ENCODE measurements at regions not wholly inside any gene's neighbourhood (a gene's known extent, or its start where the extent isn't known, plus 50 kb on each side); places are given as distances from the start of the nearest gene placed in this dataset.

GRCh38 chr20:23287354-23288190 lies 63.0 kb upstream of the NXT1 start:
- Mint-ChIP-seq H3K4me1 (peaks cover 0 to 2% of the 10 kb centered on the region in 2 donors), H3K27ac (no peak overlapping the region), H3K36me3 (no peaks in the 10 kb centered on the region), H3K9me3 (peaks cover 0 to 2% of the 10 kb centered on the region in 2 donors), H3K27me3 (peaks cover 22 to 33% of the 10 kb centered on the region in 2 donors), H3K4me3 (no peak overlapping the region)
- ATAC-seq (replicated peaks) (no peak), DNase-seq (no peak)

GRCh38 chr20:23286346-23286745 lies 64.2 kb upstream of the NXT1 start:
- Mint-ChIP-seq H3K4me3 (no peak overlapping the region), H3K27me3 (peaks cover 21 to 35% of the 10 kb centered on the region in 2 donors), H3K36me3 (no peaks in the 10 kb centered on the region), H3K9me3 (peaks cover 0 to 2% of the 10 kb centered on the region in 2 donors), H3K4me1 (peaks cover 0 to 2% of the 10 kb centered on the region in 2 donors), H3K27ac (no peak overlapping the region)
- ATAC-seq (replicated peaks): no peak
- no peak for DNase-seq

GRCh38 chr20:23285536-23285935 lies 65.1 kb upstream of the NXT1 start:
- ATAC-seq (replicated peaks): no peak
- no peak overlapping the region for H3K27ac Mint-ChIP-seq
- peaks cover 0 to 2% of the 10 kb centered on the region in 2 donors for H3K4me1 Mint-ChIP-seq
- peaks cover 0 to 2% of the 10 kb centered on the region in 2 donors for H3K9me3 Mint-ChIP-seq
- H3K4me3 Mint-ChIP-seq: no peak overlapping the region
- DNase-seq: no peak
- peaks cover 13 to 27% of the 10 kb centered on the region in 2 donors for H3K27me3 Mint-ChIP-seq
- no peaks in the 10 kb centered on the region for H3K36me3 Mint-ChIP-seq

GRCh38 chr20:23284009-23284408 lies 66.6 kb upstream of the NXT1 start:
- ATAC-seq (replicated peaks): no peak
- Mint-ChIP-seq H3K4me1 (peaks cover 0 to 2% of the 10 kb centered on the region in 2 donors), H3K9me3 (peaks cover 0 to 2% of the 10 kb centered on the region in 2 donors), H3K27me3 (peaks cover 16 to 31% of the 10 kb centered on the region in 2 donors), H3K36me3 (no peaks in the 10 kb centered on the region), H3K4me3 (no peak overlapping the region), H3K27ac (no peak overlapping the region)
- no peak for DNase-seq

- peaks cover 0 to 2% of the 10 kb centered on the region in 2 donors for H3K4me1 Mint-ChIP-seq
- DNase-seq (no peak), ATAC-seq (replicated peaks) (no peak)
- H3K4me3 Mint-ChIP-seq: no peak overlapping the region
- peaks cover 16 to 32% of the 10 kb centered on the region in 2 donors for H3K27me3 Mint-ChIP-seq
- H3K9me3 Mint-ChIP-seq: peaks cover 0 to 2% of the 10 kb centered on the region in 2 donors
- no peak overlapping the region for H3K27ac Mint-ChIP-seq
- H3K36me3 Mint-ChIP-seq: no peaks in the 10 kb centered on the region
These were observed 67.3 kb upstream of the NXT1 start for GRCh38 chr20:23283096-23283850.

GRCh38 chr20:23282546-23282945 lies 68.0 kb upstream of the NXT1 start:
- Mint-ChIP-seq H3K27ac (no peak overlapping the region), H3K27me3 (peaks cover 16 to 32% of the 10 kb centered on the region in 2 donors), H3K4me3 (no peak overlapping the region), H3K36me3 (no peaks in the 10 kb centered on the region), H3K9me3 (peaks cover 0 to 2% of the 10 kb centered on the region in 2 donors), H3K4me1 (peaks cover 0 to 2% of the 10 kb centered on the region in 2 donors)
- DNase-seq (no peak), ATAC-seq (replicated peaks) (no peak)

GRCh38 chr20:23282111-23282510 lies 68.5 kb upstream of the NXT1 start:
- Mint-ChIP-seq H3K27ac (no peak overlapping the region), H3K9me3 (peaks cover 0 to 2% of the 10 kb centered on the region in 2 donors), H3K4me1 (peaks cover 0 to 2% of the 10 kb centered on the region in 2 donors), H3K36me3 (no peaks in the 10 kb centered on the region), H3K4me3 (no peak overlapping the region), H3K27me3 (peaks cover 16 to 30% of the 10 kb centered on the region in 2 donors)
- DNase-seq (no peak), ATAC-seq (replicated peaks) (no peak)

- Mint-ChIP-seq H3K27me3 (peaks cover 16 to 26% of the 10 kb centered on the region in 2 donors), H3K27ac (no peak overlapping the region), H3K4me1 (peaks cover 0 to 2% of the 10 kb centered on the region in 2 donors), H3K4me3 (no peak overlapping the region), H3K36me3 (no peaks in the 10 kb centered on the region), H3K9me3 (peaks cover 0 to 2% of the 10 kb centered on the region in 2 donors)
- no peak for ATAC-seq (replicated peaks)
- no peak for DNase-seq
These were observed 70.8 kb upstream of the NXT1 start for GRCh38 chr20:23279836-23280235.

GRCh38 chr20:23278172-23278571 lies 72.4 kb upstream of the NXT1 start:
- DNase-seq (no peak), ATAC-seq (replicated peaks) (no peak)
- H3K27ac Mint-ChIP-seq: no peak overlapping the region
- no peak overlapping the region for H3K4me3 Mint-ChIP-seq
- no peaks in the 10 kb centered on the region for H3K9me3 Mint-ChIP-seq
- H3K36me3 Mint-ChIP-seq: no peaks in the 10 kb centered on the region
- peaks cover 0 to 2% of the 10 kb centered on the region in 2 donors for H3K4me1 Mint-ChIP-seq
- H3K27me3 Mint-ChIP-seq: peaks cover 13 to 22% of the 10 kb centered on the region in 2 donors

- no peak overlapping the region for H3K27ac Mint-ChIP-seq
- H3K36me3 Mint-ChIP-seq: no peaks in the 10 kb centered on the region
- H3K4me3 Mint-ChIP-seq: no peak overlapping the region
- peaks cover 6 to 16% of the 10 kb centered on the region in 2 donors for H3K27me3 Mint-ChIP-seq
- no peaks in the 10 kb centered on the region for H3K4me1 Mint-ChIP-seq
- H3K9me3 Mint-ChIP-seq: no peaks in the 10 kb centered on the region
- DNase-seq: no peak
- ATAC-seq (replicated peaks): no peak
These were observed 73.3 kb upstream of the NXT1 start for GRCh38 chr20:23277316-23277715.

GRCh38 chr20:23273776-23274175 lies 76.8 kb upstream of the NXT1 start:
- H3K4me1 Mint-ChIP-seq: no peaks in the 10 kb centered on the region
- DNase-seq (no peak), ATAC-seq (replicated peaks) (no peak)
- H3K36me3 Mint-ChIP-seq: peaks cover 0 to 3% of the 10 kb centered on the region in 2 donors
- H3K27me3 Mint-ChIP-seq: peaks cover 0 to 11% of the 10 kb centered on the region in 2 donors
- peaks cover 9 to 10% of the 10 kb centered on the region in 2 donors for H3K9me3 Mint-ChIP-seq
- no peak overlapping the region for H3K4me3 Mint-ChIP-seq
- no peak overlapping the region for H3K27ac Mint-ChIP-seq

- H3K4me3 Mint-ChIP-seq: no peak overlapping the region
These were observed 78.2 kb upstream of the NXT1 start for GRCh38 chr20:23272176-23273029.

GRCh38 chr20:23270382-23270911 lies 80.1 kb upstream of the NXT1 start:
- H3K27ac Mint-ChIP-seq: no peak overlapping the region
- H3K27me3 Mint-ChIP-seq: peaks cover 0 to 11% of the 10 kb centered on the region in 2 donors
- DNase-seq (no peak), ATAC-seq (replicated peaks) (no peak)
- H3K36me3 Mint-ChIP-seq: peaks cover 0 to 3% of the 10 kb centered on the region in 2 donors
- no peaks in the 10 kb centered on the region for H3K4me1 Mint-ChIP-seq
- H3K9me3 Mint-ChIP-seq: peaks cover 12 to 15% of the 10 kb centered on the region in 2 donors
- H3K4me3 Mint-ChIP-seq: no peak overlapping the region

More at GRCh38 chr20:23272176-23273029, 78.2 kb upstream of the NXT1 start:
- peaks cover 12 to 15% of the 10 kb centered on the region in 2 donors for H3K9me3 Mint-ChIP-seq
- H3K36me3 Mint-ChIP-seq: peaks cover 0 to 3% of the 10 kb centered on the region in 2 donors
- no peak overlapping the region for H3K27ac Mint-ChIP-seq
- ATAC-seq (replicated peaks): no peak
- H3K4me1 Mint-ChIP-seq: no peaks in the 10 kb centered on the region
- H3K27me3 Mint-ChIP-seq: peaks cover 0 to 11% of the 10 kb centered on the region in 2 donors
- no peak for DNase-seq

Data from stimulated activated naive B cell treated with anti-CD40 and anti-IgM and Interleukin-4, amounts not matched to agents 10 μg/mL and 1 μg/mL and 100 μg/mL, for 72 hours (primary cell).